H1 (cell line): ENCODE measurements at regions not wholly inside any gene's neighbourhood (a gene's known extent, or its start where the extent isn't known, plus 50 kb on each side); places are given as distances from the start of the nearest gene placed in this dataset.

ENCODE experiments used
- CTCF ChIA-PET: fragments of 300-600 bp; sonication (Branson Sonifier 250); formaldehyde crosslinking; loops from one replicate; lab custom pipeline; 2021; ENCODE audit not compliant: partially characterized antibody; lab: Charles Lee
- POLR2A ChIA-PET: fragments of 300-600 bp; sonication (Branson Sonifier 250); formaldehyde crosslinking; loops from one replicate; lab custom pipeline; 2021; ENCODE audit warnings: inconsistent platforms; ENCODE audit not compliant: partially characterized antibody; lab: Charles Lee
- DNase-seq, 2 experiments: peaks; one replicate each; pipeline versions ENCODE4 v3.0.0 to v3.0.0-alpha.2; 2010 to 2022; ENCODE audit warnings: low spot score in 2 of 2, low read depth in 1 of 2, mixed read lengths in 1 of 2
- FAIRE-seq: peaks from 2 replicates; lab custom pipeline; 2011; peaks lifted over from hg19 to GRCh38; lab: Jason Lieb, UNC
- H2AFZ ChIP-seq: 2 replicates; pipeline ENCODE4 v1.8.1; 2012; ENCODE audit warnings: low read length, inconsistent platforms
- H2AK5ac ChIP-seq: 2 replicates; pipeline ENCODE4 v1.6.1; 2013; ENCODE audit warnings: low read depth, low read length
- H2BK120ac ChIP-seq: replicated peaks from 2 replicates; pipeline ENCODE3; 2013; ENCODE audit warnings: low read depth, low read length, inconsistent platforms
- H2BK12ac ChIP-seq: 2 replicates; pipeline ENCODE4 v1.6.1; 2013; ENCODE audit warnings: low read depth, low read length
- H2BK15ac ChIP-seq: 2 replicates; pipeline ENCODE4 v1.6.1; 2013; ENCODE audit warnings: low read length
- H2BK20ac ChIP-seq: 2 replicates; pipeline ENCODE4 v1.6.1; 2013; ENCODE audit warnings: low read length
- H2BK5ac ChIP-seq: 2 replicates; pipeline ENCODE4 v1.6.1; 2013; ENCODE audit warnings: low read depth, low read length
- H3K14ac ChIP-seq: 2 replicates; pipeline ENCODE4 v1.6.1; 2013; ENCODE audit warnings: inconsistent platforms; ENCODE audit not compliant: insufficient read length
- H3K18ac ChIP-seq: 2 replicates; pipeline ENCODE4 v1.6.1; 2013; ENCODE audit warnings: low read length; ENCODE audit errors: extremely low read depth
- H3K23ac ChIP-seq: 2 replicates; pipeline ENCODE4 v1.6.1; 2013; ENCODE audit warnings: inconsistent platforms; ENCODE audit not compliant: insufficient read length
- H3K23me2 ChIP-seq: 2 replicates; pipeline ENCODE4 v1.6.1; 2013; ENCODE audit warnings: low read depth, low read length
- H3K27ac ChIP-seq: 2 replicates; pipeline ENCODE4 v1.6.1; 2011; ENCODE audit warnings: low read depth, low read length, inconsistent platforms
- H3K27me3 ChIP-seq, 4 experiments: replicated peaks in 1 of 4; 1 replicate in 1 of 4; 2 replicates in 3 of 4; pipeline versions ENCODE4 v1.6.1 to v1.8.1; 2011 to 2013; ENCODE audit warnings: low read length in 3 of 4, mild to moderate bottlenecking in 3 of 4, inconsistent platforms in 2 of 4, mixed read lengths in 2 of 4, moderate library complexity in 1 of 4; ENCODE audit not compliant: control insufficient read depth in 3 of 4, insufficient read depth in 3 of 4; ENCODE audit errors: extremely low read depth in 1 of 4
- H3K36me3 ChIP-seq, 4 experiments: 2 replicates each; pipeline versions ENCODE4 v1.6.1 to v1.8.1; 2011 to 2013; ENCODE audit warnings: mild to moderate bottlenecking in 4 of 4, low read length in 3 of 4, moderate library complexity in 2 of 4, control low read depth in 1 of 4, inconsistent platforms in 1 of 4; ENCODE audit not compliant: insufficient read depth in 4 of 4, control insufficient read depth in 2 of 4
- H3K4ac ChIP-seq: replicated peaks from 2 replicates; pipeline ENCODE3; 2013; ENCODE audit warnings: low read length, low read depth, mixed read lengths, inconsistent platforms; ENCODE audit not compliant: insufficient read length
- H3K4me1 ChIP-seq, 4 experiments: replicated peaks in 1 of 4; 1 replicate in 1 of 4; 2 replicates in 3 of 4; pipeline versions ENCODE4 v1.6.1 to v1.8.1; 2011 to 2013; ENCODE audit warnings: low read length in 3 of 4, inconsistent platforms in 2 of 4, mixed read lengths in 1 of 4; ENCODE audit not compliant: insufficient read depth in 4 of 4, control insufficient read depth in 3 of 4
- H3K4me2 ChIP-seq, 2 experiments: 2 replicates each; pipeline versions ENCODE4 v1.6.1 to v1.8.1; 2011 to 2013; ENCODE audit warnings: low read depth in 2 of 2, low read length in 2 of 2, control low read depth in 1 of 2, inconsistent platforms in 1 of 2, mild to moderate bottlenecking in 1 of 2; ENCODE audit not compliant: insufficient read depth in 1 of 2
- H3K4me3 ChIP-seq, 4 experiments: fragments of 200-600, 300-600 bp in 1 of 4; sonication (generic), shearing (Covaris generic), sonication (Bioruptor Twin) in 1 of 4; 2 replicates each; pipeline versions ENCODE4 v1.5.1 to v1.8.1; 2011 to 2016; ENCODE audit warnings: low read length in 4 of 4, low read depth in 3 of 4, control low read depth in 2 of 4, inconsistent platforms in 2 of 4, mild to moderate bottlenecking in 2 of 4, mixed read lengths in 1 of 4, moderate library complexity in 1 of 4; ENCODE audit not compliant: insufficient read depth in 2 of 4; ENCODE audit errors: extremely low read depth in 1 of 4
- H3K56ac ChIP-seq: replicated peaks from 2 replicates; pipeline ENCODE3; 2013; ENCODE audit warnings: low read depth, mild to moderate bottlenecking, mixed read lengths, low read length, inconsistent platforms; ENCODE audit not compliant: insufficient read length
- H3K79me1 ChIP-seq: 2 replicates; pipeline ENCODE4 v1.6.1; 2013; ENCODE audit warnings: low read depth, low read length, control low read depth
- H3K79me2 ChIP-seq, 2 experiments: 2 replicates each; pipeline versions ENCODE4 v1.6.1 to v1.8.1; 2012 to 2013; ENCODE audit warnings: low read length in 2 of 2, mild to moderate bottlenecking in 2 of 2, inconsistent platforms in 1 of 2; ENCODE audit not compliant: insufficient read depth in 2 of 2, control insufficient read depth in 1 of 2
- H3K9ac ChIP-seq, 4 experiments: replicated peaks in 1 of 4; 1 replicate in 1 of 4; 2 replicates in 3 of 4; pipeline versions ENCODE4 v1.6.1 to v1.8.1; 2011 to 2013; ENCODE audit warnings: low read depth in 3 of 4, low read length in 3 of 4, control low read depth in 2 of 4, mild to moderate bottlenecking in 2 of 4, moderate library complexity in 2 of 4, inconsistent platforms in 1 of 4; ENCODE audit errors: extremely low read depth in 1 of 4
- H3K9me3 ChIP-seq, 2 experiments: 2 replicates each; pipeline versions ENCODE4 v1.6.1 to v1.8.1; 2012 to 2013; ENCODE audit warnings: mild to moderate bottlenecking in 2 of 2, moderate library complexity in 2 of 2, control low read depth in 1 of 2, inconsistent platforms in 1 of 2, low read depth in 1 of 2, low read length in 1 of 2, mixed read lengths in 1 of 2; ENCODE audit not compliant: insufficient read depth in 2 of 2
- H4K20me1 ChIP-seq, 2 experiments: replicated peaks in 1 of 2; 2 replicates each; pipeline versions ENCODE3 to v1.8.1; 2011 to 2013; ENCODE audit warnings: inconsistent platforms in 2 of 2, low read length in 2 of 2, mild to moderate bottlenecking in 1 of 2; ENCODE audit not compliant: insufficient read depth in 2 of 2, control insufficient read depth in 1 of 2
- H4K5ac ChIP-seq: 2 replicates; pipeline ENCODE4 v1.6.1; 2013; ENCODE audit warnings: low read length, low read depth, mixed read lengths, inconsistent platforms; ENCODE audit not compliant: insufficient read length
- H4K8ac ChIP-seq: 2 replicates; pipeline ENCODE4 v1.8.0; 2013; ENCODE audit warnings: mild to moderate bottlenecking, moderate library complexity, low read length, inconsistent platforms; ENCODE audit not compliant: insufficient read depth; ENCODE audit errors: extremely low read depth
- H4K91ac ChIP-seq: replicated peaks from 2 replicates; pipeline ENCODE3; 2013; ENCODE audit warnings: low read length, mixed read lengths, inconsistent platforms; ENCODE audit not compliant: insufficient read length
- BACH1 ChIP-seq: IDR thresholded peaks from 2 replicates; pipeline ENCODE4 v1.6.1; 2012; ENCODE audit warnings: low read length, improper control_type of control experiment
- CBX8 ChIP-seq: fragments of 300-800, 300-1000 bp; sonication (generic); IDR thresholded peaks from 2 replicates; pipeline ENCODE4 v1.7.1; 2016; ENCODE audit warnings: low read depth, low read length, borderline replicate concordance
- HDAC2 ChIP-seq, 2 experiments: fragments of 300-600 bp in 1 of 2; sonication (generic) in 1 of 2; IDR thresholded peaks; 2 replicates each; pipeline ENCODE4 v1.6.1; 2011 to 2012; ENCODE audit warnings: low read depth in 2 of 2, low read length in 2 of 2, mild to moderate bottlenecking in 2 of 2, moderate library complexity in 2 of 2, borderline replicate concordance in 1 of 2, inconsistent platforms in 1 of 2
- HDAC6 ChIP-seq: IDR thresholded peaks from one replicate; pipeline ENCODE4 v1.7.1; 2012; ENCODE audit warnings: low read depth, mild to moderate bottlenecking, inconsistent platforms, low read length, moderate library complexity
- JUND ChIP-seq: IDR thresholded peaks from 2 replicates; pipeline ENCODE4 v1.6.1; 2011; ENCODE audit warnings: mild to moderate bottlenecking, improper control_type of control experiment, low read length
- MAX ChIP-seq: IDR thresholded peaks from 2 replicates; pipeline ENCODE4 v1.6.1; 2012; ENCODE audit warnings: inconsistent platforms
- RBBP5 ChIP-seq: IDR thresholded peaks from 2 replicates; pipeline ENCODE4 v1.7.1; 2012; ENCODE audit warnings: low read depth, mild to moderate bottlenecking, inconsistent platforms, low read length, moderate library complexity, borderline replicate concordance
- TCF12 ChIP-seq: IDR thresholded peaks from 2 replicates; pipeline ENCODE4 v1.6.1; 2011; ENCODE audit warnings: low read depth, mild to moderate bottlenecking, low read length
- WGBS, 2 experiments: shearing (Covaris generic) in 1 of 2; methylation state at CpG; one replicate each; pipeline versions ENCODE4 v1.1.6 to v1.1.7; 2013 to 2015; ENCODE audit warnings: low lambda C conversion rate in 2 of 2, mixed read lengths in 2 of 2, inconsistent platforms in 1 of 2, low coverage in 1 of 2, missing lambda C conversion rate in 1 of 2; ENCODE audit not compliant: insufficient replicate concordance in 2 of 2, insufficient coverage in 1 of 2, insufficient read length in 1 of 2; ENCODE audit errors: extremely low coverage in 1 of 2, missing lambda C conversion rate in 1 of 2; 5-methylcytosine and 5-hydroxymethylcytosine counted together
- TF ChIP-seq, protein P1 (sequence below): IDR thresholded peaks from 2 replicates; pipeline ENCODE4 v1.6.1; 2012; ENCODE audit warnings: low read length, inconsistent platforms

DNA sequence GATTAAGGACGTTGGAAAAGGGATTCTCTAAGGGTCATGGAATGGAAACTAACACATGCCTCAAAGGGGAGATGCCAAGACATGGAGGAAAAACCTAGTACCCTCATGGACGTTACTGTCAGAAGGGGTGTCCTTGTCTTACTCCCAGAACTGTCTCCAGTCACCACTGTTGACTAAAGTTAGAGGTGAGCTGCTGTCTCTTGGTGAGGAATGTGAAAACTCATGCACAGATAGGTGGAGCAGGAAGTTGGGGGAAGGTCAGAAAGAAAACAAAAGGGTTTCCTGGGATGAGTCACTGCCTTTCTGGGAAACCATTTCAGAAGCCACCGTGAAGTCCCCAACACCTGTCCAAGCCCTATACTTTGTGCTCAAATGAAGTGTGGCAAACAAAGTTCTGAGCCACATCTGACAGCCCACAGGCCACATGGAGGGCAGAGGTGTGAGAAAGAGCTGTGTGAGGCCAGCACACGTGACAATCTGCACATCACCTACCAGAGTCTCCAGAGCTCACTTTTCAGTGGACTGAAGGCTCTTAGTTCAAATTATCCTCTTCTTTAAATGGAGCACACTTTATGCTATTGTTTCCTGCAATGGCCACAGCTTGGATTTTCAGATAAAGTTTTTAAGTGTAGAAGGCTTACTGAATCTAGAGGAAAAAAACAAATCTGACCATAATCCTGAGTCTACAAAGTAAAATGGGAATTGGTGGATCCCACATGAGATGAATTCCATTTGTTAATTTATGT, 92.9 kb upstream of the EGLN3 start:
- no peaks in the 10 kb centered on the region for H3K79me1 ChIP-seq
- TF ChIP-seq, protein P1, sequence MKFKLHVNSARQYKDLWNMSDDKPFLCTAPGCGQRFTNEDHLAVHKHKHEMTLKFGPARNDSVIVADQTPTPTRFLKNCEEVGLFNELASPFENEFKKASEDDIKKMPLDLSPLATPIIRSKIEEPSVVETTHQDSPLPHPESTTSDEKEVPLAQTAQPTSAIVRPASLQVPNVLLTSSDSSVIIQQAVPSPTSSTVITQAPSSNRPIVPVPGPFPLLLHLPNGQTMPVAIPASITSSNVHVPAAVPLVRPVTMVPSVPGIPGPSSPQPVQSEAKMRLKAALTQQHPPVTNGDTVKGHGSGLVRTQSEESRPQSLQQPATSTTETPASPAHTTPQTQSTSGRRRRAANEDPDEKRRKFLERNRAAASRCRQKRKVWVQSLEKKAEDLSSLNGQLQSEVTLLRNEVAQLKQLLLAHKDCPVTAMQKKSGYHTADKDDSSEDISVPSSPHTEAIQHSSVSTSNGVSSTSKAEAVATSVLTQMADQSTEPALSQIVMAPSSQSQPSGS = no peak
- TF ChIP-seq CBX8 = no peak
- no peak for TF ChIP-seq RBBP5
- no peak for TF ChIP-seq HDAC2 (IDR thresholded peaks at IDR 0.05; ENCODE audit: borderline replicate concordance in 1 of 2, low read depth in 2 of 2, low read length in 2 of 2)
- TF ChIP-seq HDAC6 = no peak
- TF ChIP-seq TCF12 = no peak
- TF ChIP-seq MAX = 0 out of 2 replicates have a peak, but pooled peaks have one; percentile 27
- peak; percentile 82; the same call in 1 of the 2 replicates for TF ChIP-seq JUND
- no peak for TF ChIP-seq BACH1

More for the DNA sequence above, 92.9 kb upstream of the EGLN3 start:
- Histone ChIP-seq H3K9me3 (no peaks in the 10 kb centered on the region), H3K23ac (no peak overlapping the region), H2BK15ac (no peak overlapping the region), H3K79me2 (no peaks in the 10 kb centered on the region), H3K56ac (no peak overlapping the region), H3K23me2 (no peaks in the 10 kb centered on the region), H2BK20ac (0 out of 2 replicates have a peak overlapping the region, but pooled peaks have one; percentile 34), H3K9ac (no peak overlapping the region), H4K8ac (peak overlapping the region; percentile 14; the same call in 1 of the 2 replicates), H2BK12ac (0 out of 2 replicates have a peak overlapping the region, but pooled peaks have one; percentile 13), H2AFZ (peak overlapping the region; percentile 72), H2AK5ac (no peak overlapping the region; the same call in 1 of the 2 replicates), H2BK120ac (no peak overlapping the region), H3K4me3 (no peak overlapping the region), H4K5ac (no peak overlapping the region), H2BK5ac (0 out of 2 replicates have a peak overlapping the region, but pooled peaks have one; percentile 49), H3K18ac (no peak overlapping the region), H3K27me3 (no peaks in the 10 kb centered on the region), H3K4me2 (no peak overlapping the region; a peak in 1 of 4 replicates), H3K14ac (no peak overlapping the region), H3K27ac (no peak overlapping the region), H3K36me3 (no peaks in the 10 kb centered on the region), H4K20me1 (no peaks in the 10 kb centered on the region), H3K4me1 (peaks cover 0 to 6% (median 1%) of the 10 kb centered on the region in 4 experiments; a peak in 3 of 7 replicates), H3K4ac (no peak overlapping the region), H4K91ac (no peak overlapping the region)
- WGBS, 2 experiments = 62% methylated on average over 4 of the region's 4 CpGs; no CpG with 5 or more reads in 1 of the 2 experiments
- FAIRE-seq = no peak
- ChIA-PET CTCF (no interaction called here), POLR2A (interaction anchor here (1.1 kb wide), 1 partner anchor 19 kb away, joined by 4 read pairs; no protein-coding TSS in a partner anchor)
- DNase-seq = no peak
